GM21529 (cell line): ENCODE measurements at regions not wholly inside any gene's neighbourhood (a gene's known extent, or its start where the extent isn't known, plus 50 kb on each side); places are given as distances from the start of the nearest gene placed in this dataset.
"Not testable (repeated sequence)": the region's sequence is repeated elsewhere in the genome, so short reads cannot be mapped to it uniquely, and the experiment has no call there.

ENCODE experiments used
- ATAC-seq: cut with Tn5 transposase; IDR thresholded peaks from one replicate; pipeline ENCODE4 v1.9.1; 2021; ENCODE audit not compliant: unreplicated experiment

GRCh38 chr1:60950224-60951063 is 131.9 kb upstream of the NFIA start:
- no peak for ATAC-seq

DNA sequence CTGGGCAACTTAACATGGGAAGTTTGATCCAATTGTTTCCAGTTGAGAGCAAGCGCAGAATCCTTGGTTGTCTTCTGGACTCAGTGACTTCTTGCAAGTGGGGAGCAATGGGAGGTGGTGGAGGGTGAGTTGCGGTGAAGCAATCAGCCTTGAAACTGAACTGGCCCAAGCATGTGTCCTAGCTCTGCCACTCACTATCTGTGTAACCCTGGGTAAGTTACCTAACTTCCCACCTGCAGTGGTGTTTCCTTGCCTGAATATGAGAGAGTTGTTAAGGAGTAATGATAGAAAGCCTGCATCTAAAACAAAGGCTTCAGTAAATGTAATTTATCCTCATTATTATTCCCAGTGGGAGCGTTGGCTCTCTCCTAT is 132.5 kb upstream of the NFIA start:
- no peak for ATAC-seq

DNA sequence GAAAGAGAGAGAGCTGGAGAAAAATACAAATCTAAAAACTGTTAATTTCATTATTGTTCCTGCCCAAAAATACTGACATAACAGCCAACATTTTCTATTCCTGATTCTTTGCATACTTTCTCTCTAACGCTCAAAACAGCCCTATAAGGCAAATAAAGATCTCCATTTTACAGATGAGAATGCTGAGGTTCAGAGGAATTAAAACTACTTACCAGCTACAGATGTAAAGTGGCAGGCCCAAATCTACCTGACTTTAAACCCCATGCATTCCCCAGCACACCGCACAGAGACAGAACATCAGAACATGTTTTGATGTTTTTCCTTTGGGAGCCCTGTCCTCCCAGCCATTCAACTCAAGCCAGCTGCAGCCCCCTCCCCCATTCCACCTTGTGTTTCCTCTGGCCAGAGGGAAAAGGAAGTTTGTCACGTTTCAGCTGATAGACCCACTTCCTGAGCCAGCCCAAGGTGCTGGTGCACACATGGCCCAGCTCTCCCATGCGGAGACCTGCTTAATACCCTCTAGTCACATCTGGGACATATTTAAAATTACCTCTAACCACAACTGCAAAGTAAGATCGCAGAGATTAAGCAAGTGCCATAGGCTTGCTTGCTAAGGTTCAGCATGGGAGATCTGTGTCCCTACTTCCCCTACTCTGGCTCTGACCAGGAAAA is 133.1 kb upstream of the NFIA start:
- ATAC-seq = no peak

DNA sequence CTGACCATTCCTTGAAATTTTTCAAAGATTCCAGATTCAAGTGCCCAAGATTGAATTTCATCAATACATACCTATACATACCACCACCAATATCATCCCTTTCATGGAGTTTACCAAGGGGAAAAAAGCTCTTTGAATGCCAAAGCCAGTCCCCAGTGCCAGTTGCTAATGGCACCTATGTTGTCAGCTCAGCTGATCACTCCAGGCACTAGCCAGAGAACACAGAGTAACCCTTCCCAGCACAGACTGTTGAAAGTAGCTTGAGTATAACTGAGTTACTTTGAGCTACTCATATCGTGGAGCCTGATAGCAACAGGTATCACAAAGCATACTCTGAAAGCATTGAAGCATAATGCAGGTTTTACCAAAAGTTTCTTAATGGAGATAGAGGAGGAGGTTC is 133.9 kb upstream of the NFIA start:
- ATAC-seq = no peak

DNA sequence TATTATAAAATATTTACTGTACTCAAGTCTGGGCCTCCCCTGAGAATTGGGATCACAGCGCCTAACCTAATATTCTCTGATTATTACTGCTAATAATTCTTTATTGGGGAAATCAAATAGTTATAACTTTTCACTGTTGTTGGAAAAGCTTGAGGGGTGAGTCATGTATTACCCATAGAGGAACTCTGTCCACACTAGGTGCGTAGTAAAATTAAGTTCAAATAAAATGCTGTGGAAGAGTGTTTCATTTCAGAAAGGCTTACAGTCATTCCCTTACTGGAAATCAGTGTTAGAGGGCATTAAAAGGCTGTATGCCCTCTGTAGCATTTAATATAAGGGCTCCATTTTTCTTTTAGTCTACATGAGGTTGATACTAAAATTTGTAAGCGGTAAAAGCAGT is 135.0 kb upstream of the NFIA start:
- ATAC-seq = no peak

GRCh38 chr1:60942896-60943638 is 139.3 kb upstream of the NFIA start:
- peak; percentile 93 for ATAC-seq

- ATAC-seq = no peak
Observed at GRCh38 chr1:60942291-60942690, 140.1 kb upstream of the NFIA start.

GRCh38 chr1:60940685-60941084 is 141.7 kb upstream of the NFIA start:
- not testable (repeated sequence) for ATAC-seq

GRCh38 chr1:60937720-60938119 is 144.6 kb upstream of the NFIA start:
- no peak for ATAC-seq

GRCh38 chr1:60936591-60937342 is 145.6 kb upstream of the NFIA start:
- ATAC-seq = no peak

GRCh38 chr1:60936163-60936562 is 146.2 kb upstream of the NFIA start:
- no peak for ATAC-seq

- no peak for ATAC-seq
Observed at GRCh38 chr1:60935599-60936110, 146.7 kb upstream of the NFIA start.

- no peak for ATAC-seq
Observed at GRCh38 chr1:60930130-60930529, 152.2 kb upstream of the NFIA start.

DNA sequence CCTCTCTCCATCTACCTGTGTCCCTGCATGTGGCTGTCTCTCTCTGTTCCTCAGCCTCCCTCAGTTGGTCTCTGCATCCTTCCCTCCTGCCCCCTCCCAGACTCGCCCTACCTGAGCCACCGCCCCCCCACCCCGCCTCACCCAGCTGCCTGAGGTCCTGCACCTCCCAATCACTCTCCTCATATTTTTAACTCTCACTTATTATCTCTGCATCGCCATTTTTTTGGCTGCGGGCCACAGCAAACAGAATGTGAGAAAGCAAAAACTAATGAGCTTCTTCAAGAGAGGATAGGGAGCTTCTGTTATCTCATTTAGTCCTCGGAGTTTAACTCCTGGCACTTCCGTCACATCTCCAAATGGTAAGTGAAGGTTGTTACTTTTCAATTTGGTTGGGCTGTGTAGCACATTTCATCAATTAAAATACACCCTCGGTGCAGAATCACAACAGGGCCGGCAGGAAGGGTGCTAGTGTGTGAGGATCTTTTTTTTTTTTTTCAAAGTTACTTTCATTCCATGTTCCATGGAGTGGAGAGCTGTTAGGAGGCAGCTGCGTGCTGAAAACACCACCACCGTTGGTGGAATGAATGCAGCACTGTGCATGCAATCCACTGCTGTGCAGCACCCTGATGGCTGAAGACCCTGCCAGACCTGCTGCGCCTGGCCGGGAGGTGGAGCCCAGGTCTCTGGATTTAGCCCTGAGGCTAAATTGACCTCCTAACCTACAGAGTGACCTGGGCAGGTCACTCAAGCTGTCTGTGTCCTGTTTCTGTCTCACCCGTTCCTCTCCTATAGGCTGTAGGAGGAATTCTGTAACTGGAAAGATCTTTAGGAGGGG is 157.2 kb upstream of the NFIA start:
- ATAC-seq = no peak

- ATAC-seq = no peak
Observed at GRCh38 chr1:60924165-60924564, 158.2 kb upstream of the NFIA start.

- ATAC-seq = no peak
Observed at GRCh38 chr1:60923389-60924087, 158.8 kb upstream of the NFIA start.

GRCh38 chr1:60922304-60922703 is 160.1 kb upstream of the NFIA start:
- ATAC-seq = no peak

DNA sequence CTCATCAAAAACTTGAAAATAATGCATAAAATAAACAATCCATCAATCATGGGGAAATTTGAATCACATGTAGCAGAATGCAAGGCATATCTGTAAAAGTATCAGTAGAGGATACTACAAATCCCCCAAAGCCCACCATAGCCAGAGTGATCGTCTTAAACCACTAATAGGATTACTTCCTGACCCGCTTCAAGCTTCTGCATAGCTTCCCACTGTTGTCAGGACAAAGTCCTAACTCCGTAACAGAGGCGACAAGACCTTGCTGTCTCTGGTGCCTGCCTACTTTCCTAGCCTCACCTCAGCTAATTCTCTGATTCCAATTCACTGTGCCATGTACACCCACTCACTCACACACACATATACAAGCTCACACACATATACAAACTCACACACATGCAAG is 161.2 kb upstream of the NFIA start:
- ATAC-seq = no peak

GRCh38 chr1:60920561-60920960 is 161.8 kb upstream of the NFIA start:
- ATAC-seq = no peak
